Liver (tissue), 8 donors: ENCODE measurements at regions not wholly inside any gene's neighbourhood (a gene's known extent, or its start where the extent isn't known, plus 50 kb on each side); places are given as distances from the start of the nearest gene placed in this dataset.

ENCODE experiments used
- DNase-seq: peaks from one replicate; pipeline ENCODE4 v3.0.0-alpha.2; 2017; ENCODE audit warnings: low spot score
- H3K27ac ChIP-seq, 2 donors: one replicate each; pipeline ENCODE4 v1.7.0; 2013; ENCODE audit warnings: inconsistent platforms in 2 of 2, low read length in 2 of 2, control low read depth in 1 of 2, low read depth in 1 of 2, mild to moderate bottlenecking in 1 of 2
- H3K27me3 ChIP-seq, 4 donors: one replicate each; pipeline versions ENCODE4 v1.6.1 to v1.7.0; 2013; ENCODE audit warnings: low read length in 3 of 4, inconsistent platforms in 1 of 4, mild to moderate bottlenecking in 1 of 4, moderate library complexity in 1 of 4; ENCODE audit not compliant: control insufficient read depth in 4 of 4, insufficient read depth in 4 of 4
- H3K36me3 ChIP-seq, 4 donors: one replicate each; pipeline versions ENCODE4 v1.6.1 to v1.7.0; 2013; ENCODE audit warnings: low read length in 3 of 4, mild to moderate bottlenecking in 3 of 4, low read depth in 1 of 4, moderate library complexity in 1 of 4; ENCODE audit not compliant: control insufficient read depth in 4 of 4, insufficient read depth in 3 of 4
- H3K4me1 ChIP-seq, 4 donors: one replicate each; pipeline versions ENCODE4 v1.6.1 to v1.7.0; 2013; ENCODE audit warnings: low read length in 3 of 4, mild to moderate bottlenecking in 3 of 4, moderate library complexity in 1 of 4; ENCODE audit not compliant: control insufficient read depth in 4 of 4, insufficient read depth in 4 of 4
- H3K4me3 ChIP-seq, 3 donors: one replicate each; pipeline versions ENCODE4 v1.6.1 to v1.7.0; 2013; ENCODE audit warnings: low read length in 3 of 3, control low read depth in 1 of 3, low read depth in 1 of 3, mild to moderate bottlenecking in 1 of 3
- H3K9ac ChIP-seq, 2 donors: one replicate each; pipeline ENCODE4 v1.7.0; 2013; ENCODE audit warnings: low read length in 2 of 2, mild to moderate bottlenecking in 2 of 2, moderate library complexity in 2 of 2, control low read depth in 1 of 2, low read depth in 1 of 2
- H3K9me3 ChIP-seq, 4 donors: one replicate each; pipeline versions ENCODE4 v1.6.1 to v1.7.0; 2013; ENCODE audit warnings: low read length in 3 of 4; ENCODE audit not compliant: control insufficient read depth in 4 of 4
- ATF3 ChIP-seq: IDR thresholded peaks from 2 replicates; pipeline ENCODE4 v1.6.1; 2016; ENCODE audit warnings: antibody characterized with exemption
- CTCF ChIP-seq: fragments of 150-350 bp; IDR thresholded peaks from 2 replicates; pipeline ENCODE4 v1.5.1; 2017; ENCODE audit warnings: improper control_type of control experiment, low read depth, low read length; ENCODE audit not compliant: missing input control
- EGR1 ChIP-seq, 2 donors: IDR thresholded peaks; 2 replicates each; pipeline ENCODE4 v1.6.1; 2016 to 2018; ENCODE audit warnings: antibody characterized with exemption in 2 of 2, low read depth in 2 of 2
- GABPA ChIP-seq, 2 donors: IDR thresholded peaks in 1 of 2; conservative IDR thresholded peaks in 1 of 2; 2 replicates each; pipeline ENCODE4 v1.6.1; 2016; ENCODE audit warnings: antibody characterized with exemption in 2 of 2, mild to moderate bottlenecking in 1 of 2, moderate library complexity in 1 of 2
- HNF4A ChIP-seq, 2 donors: conservative IDR thresholded peaks; 2 replicates each; pipeline ENCODE4 v1.6.1; 2016; ENCODE audit warnings: antibody characterized with exemption in 2 of 2, mild to moderate bottlenecking in 2 of 2
- HNF4G ChIP-seq: IDR thresholded peaks from 2 replicates; pipeline ENCODE4 v1.6.1; 2016; ENCODE audit warnings: antibody characterized with exemption
- JUND ChIP-seq, 2 donors: IDR thresholded peaks; 2 replicates each; pipeline ENCODE4 v1.6.1; 2016; ENCODE audit warnings: antibody characterized with exemption in 2 of 2
- MAX ChIP-seq: IDR thresholded peaks from 2 replicates; pipeline ENCODE4 v1.6.1; 2016; ENCODE audit warnings: antibody characterized with exemption
- NR2F2 ChIP-seq: IDR thresholded peaks from 2 replicates; pipeline ENCODE4 v1.6.1; 2016; ENCODE audit warnings: antibody characterized with exemption
- RAD21 ChIP-seq, 2 donors: IDR thresholded peaks; 2 replicates each; pipeline ENCODE4 v1.6.1; 2016; ENCODE audit warnings: antibody characterized with exemption in 2 of 2, mild to moderate bottlenecking in 2 of 2
- REST ChIP-seq: IDR thresholded peaks from 2 replicates; pipeline ENCODE4 v1.6.1; 2016; ENCODE audit warnings: antibody characterized with exemption, mild to moderate bottlenecking
- RXRA ChIP-seq, 2 donors: IDR thresholded peaks; 2 replicates each; pipeline ENCODE4 v1.6.1; 2017 to 2018; ENCODE audit warnings: antibody characterized with exemption in 2 of 2, mild to moderate bottlenecking in 1 of 2
- SP1 ChIP-seq: IDR thresholded peaks from 2 replicates; pipeline ENCODE4 v1.6.1; 2018; ENCODE audit warnings: antibody characterized with exemption, mild to moderate bottlenecking
- TAF1 ChIP-seq: conservative IDR thresholded peaks from 2 replicates; pipeline ENCODE4 v1.6.1; 2016; ENCODE audit warnings: antibody characterized with exemption, mild to moderate bottlenecking
- YY1 ChIP-seq: IDR thresholded peaks from 2 replicates; pipeline ENCODE4 v1.6.1; 2016; ENCODE audit warnings: antibody characterized with exemption, mild to moderate bottlenecking
- ZBTB33 ChIP-seq: IDR thresholded peaks from 2 replicates; pipeline ENCODE4 v1.6.1; 2016; ENCODE audit warnings: antibody characterized with exemption
- WGBS: extraction: QIAGEN DNeasy Blood & Tissue Kit; methylation state at CpG from one replicate; pipeline ENCODE4 v1.1.7; 2013; 5-methylcytosine and 5-hydroxymethylcytosine counted together
- donor health status: healthy.
- donor health status: healthy.
- donor health status: healthy.
- donor health status: healthy.
- donor health status: healthy.

GRCh38 chr16:6066652-6067051, 969.1 kb upstream of the EEF2KMT start (continued):
- TF ChIP-seq GABPA (IDR thresholded peaks at IDR 0.05 in 1 of 2, conservative IDR thresholded peaks at IDR 0.05 in 1 of 2), result no peak
- no peak for TF ChIP-seq RXRA (IDR thresholded peaks at IDR 0.05)
- TF ChIP-seq NR2F2, result no peak
- no peak for TF ChIP-seq YY1
- no peak for TF ChIP-seq HNF4G
- no peak for TF ChIP-seq HNF4A (conservative IDR thresholded peaks at IDR 0.05)
- no peak for TF ChIP-seq SP1
- TF ChIP-seq EGR1 (IDR thresholded peaks at IDR 0.05; ENCODE audit: low read depth in 2 of 2), result no peak
- TF ChIP-seq MAX, result no peak
- no peak for TF ChIP-seq TAF1
- TF ChIP-seq ATF3, result no peak

DNA sequence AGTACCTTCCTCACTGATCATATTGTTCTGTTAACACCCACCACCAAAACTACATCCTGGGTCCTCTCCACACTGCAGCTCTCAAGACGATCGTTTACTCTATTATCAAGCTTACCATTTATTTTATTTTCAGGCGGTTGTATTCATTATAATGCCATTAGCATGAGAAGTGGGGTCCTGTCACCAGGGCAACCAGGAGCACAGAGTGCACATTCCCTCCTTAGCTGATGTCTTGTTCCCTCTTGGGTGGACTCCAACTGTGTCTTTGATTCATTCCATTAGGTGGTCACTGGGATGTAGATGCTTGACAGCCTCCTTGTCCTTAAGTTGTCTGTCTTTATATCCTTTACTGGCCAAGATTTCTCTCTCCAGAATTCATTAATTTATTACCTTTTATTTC, 965.9 kb upstream of the EEF2KMT start:
- Histone ChIP-seq H3K27ac (no peak overlapping the region), H3K9me3 (peaks cover 0 to 5% (median 0%) of the 10 kb centered on the region in 4 donors), H3K9ac (no peak overlapping the region), H3K36me3 (no peaks in the 10 kb centered on the region), H3K4me1 (no peaks in the 10 kb centered on the region), H3K4me3 (no peak overlapping the region), H3K27me3 (no peaks in the 10 kb centered on the region)
- DNase-seq, result no peak
- TF ChIP-seq YY1 (no peak), TAF1 (no peak), HNF4A (conservative IDR thresholded peaks at IDR 0.05) (no peak), EGR1 (IDR thresholded peaks at IDR 0.05; ENCODE audit: low read depth in 2 of 2) (no peak), JUND (IDR thresholded peaks at IDR 0.05) (no peak), RXRA (IDR thresholded peaks at IDR 0.05) (no peak), MAX (no peak), REST (no peak), HNF4G (no peak), RAD21 (IDR thresholded peaks at IDR 0.05) (no peak), ZBTB33 (no peak), CTCF (no peak)
- WGBS, result 76% methylated on average over 3 of the region's 3 CpGs
